GM23338 (cell line): ENCODE measurements at regions not wholly inside any gene's neighbourhood (a gene's known extent, or its start where the extent isn't known, plus 50 kb on each side); places are given as distances from the start of the nearest gene placed in this dataset.

Source experiments
- ATAC-seq: fragments of 200-7000 bp; cut with Tn5 transposase; 3 replicates; pipeline ENCODE4 v1.9.1; 2020
- DNase-seq: peaks from one replicate; pipeline ENCODE4 v3.0.0-alpha.2; 2015; ENCODE audit warnings: low spot score
- H2AFZ ChIP-seq: fragments of 200-600 bp; sonication (generic); 2 replicates; pipeline ENCODE4 v1.8.0; 2016; ENCODE audit warnings: antibody characterized with exemption, mild to moderate bottlenecking, moderate library complexity
- H3F3A ChIP-seq: fragments of 200-600 bp; sonication (generic); replicated peaks from 2 replicates; pipeline ENCODE4 v1.8.0; 2017; ENCODE audit warnings: antibody characterized with exemption, mixed run types, low read depth
- H3K27ac ChIP-seq: fragments of 200-600 bp; sonication (generic); 2 replicates; pipeline ENCODE4 v1.6.1; 2016; ENCODE audit warnings: low read depth
- H3K27me3 ChIP-seq: fragments of 200-600 bp; sonication (generic); 2 replicates; pipeline ENCODE4 v1.8.0; 2016; ENCODE audit warnings: mild to moderate bottlenecking, mixed run types, moderate library complexity; ENCODE audit not compliant: insufficient read depth
- H3K36me3 ChIP-seq: fragments of 200-600 bp; sonication (generic); 2 replicates; pipeline ENCODE4 v1.8.0; 2016; ENCODE audit warnings: mild to moderate bottlenecking; ENCODE audit not compliant: insufficient read depth
- H3K4me1 ChIP-seq: fragments of 200-600 bp; sonication (generic); 2 replicates; pipeline ENCODE4 v1.8.0; 2016; ENCODE audit warnings: mild to moderate bottlenecking, moderate library complexity; ENCODE audit not compliant: insufficient read depth
- H3K4me2 ChIP-seq: fragments of 200-600 bp; sonication (generic); 2 replicates; pipeline ENCODE4 v1.7.1; 2017; ENCODE audit warnings: mixed run types
- H3K4me3 ChIP-seq: fragments of 200-600 bp; sonication (generic); 2 replicates; pipeline ENCODE4 v1.6.1; 2016; ENCODE audit warnings: mixed run types
- H3K79me2 ChIP-seq: fragments of 200-600 bp; sonication (generic); replicated peaks from 2 replicates; pipeline ENCODE4 v1.8.0; 2017; ENCODE audit warnings: mild to moderate bottlenecking; ENCODE audit not compliant: insufficient read depth
- H3K9me2 ChIP-seq: fragments of 200-600 bp; sonication (generic); 2 replicates; pipeline ENCODE4 v1.8.0; 2017; ENCODE audit not compliant: insufficient read depth
- H4K20me1 ChIP-seq: fragments of 200-600 bp; sonication (generic); replicated peaks from 2 replicates; pipeline ENCODE4 v1.8.0; 2017; ENCODE audit warnings: mild to moderate bottlenecking; ENCODE audit not compliant: insufficient read depth
- H3K27ac Mint-ChIP-seq: 2 replicates; pipeline ENCODE4 v1.8.0; 2020; ENCODE audit warnings: inconsistent platforms, mild to moderate bottlenecking, moderate library complexity, mixed read lengths
- H3K27me3 Mint-ChIP-seq: 3 replicates; pipeline ENCODE4 v1.8.0; 2022; ENCODE audit warnings: low read depth, mild to moderate bottlenecking, moderate library complexity, mixed read lengths, inconsistent platforms; ENCODE audit not compliant: insufficient read depth, poor library complexity
- H3K36me3 Mint-ChIP-seq: 3 replicates; pipeline ENCODE4 v1.8.0; 2021; ENCODE audit warnings: low read depth, mild to moderate bottlenecking, inconsistent platforms, moderate library complexity, mixed read lengths
- H3K4me1 Mint-ChIP-seq: 3 replicates; pipeline ENCODE4 v1.8.0; 2020; ENCODE audit warnings: mild to moderate bottlenecking, inconsistent platforms, mixed read lengths
- H3K4me3 Mint-ChIP-seq: 3 replicates; pipeline ENCODE4 v1.8.0; 2021; ENCODE audit warnings: moderate library complexity, mild to moderate bottlenecking, inconsistent platforms, mixed read lengths
- H3K9me3 Mint-ChIP-seq: 3 replicates; pipeline ENCODE4 v1.8.0; 2020; ENCODE audit warnings: moderate library complexity, mild to moderate bottlenecking, inconsistent platforms, mixed read lengths
- EZH2phosphoT487 ChIP-seq: fragments of 200-600 bp; sonication (generic); IDR thresholded peaks from one replicate; pipeline ENCODE4 v1.8.1; 2018; ENCODE audit warnings: antibody characterized with exemption; ENCODE audit not compliant: unreplicated experiment
- JUNB ChIP-seq: IDR thresholded peaks from one replicate; pipeline ENCODE4 v1.6.1; 2016; ENCODE audit warnings: antibody characterized with exemption; ENCODE audit not compliant: unreplicated experiment
- NANOG ChIP-seq: IDR thresholded peaks from 2 replicates; pipeline ENCODE4 v1.6.1; 2016; ENCODE audit warnings: antibody characterized with exemption, borderline replicate concordance
- POLR2AphosphoS5 ChIP-seq: IDR thresholded peaks from 2 replicates; pipeline ENCODE4 v1.6.1; 2016; ENCODE audit warnings: antibody characterized with exemption, low read depth
- ZNF114 ChIP-seq: fragments of 250-450 bp; sonication (Bioruptor Pico); IDR thresholded peaks from 2 replicates; pipeline ENCODE4 v1.5.0; 2020; ENCODE audit warnings: mild to moderate bottlenecking, moderate library complexity
- ZNF331 ChIP-seq: fragments of 250-450 bp; sonication (Bioruptor Pico); IDR thresholded peaks from 2 replicates; pipeline ENCODE4 v1.5.0; 2020; ENCODE audit warnings: low read depth, mild to moderate bottlenecking, moderate library complexity
- TF ChIP-seq, protein P1 (sequence below): fragments of 250-450 bp; sonication (Bioruptor Pico); IDR thresholded peaks from 2 replicates; pipeline ENCODE4 v1.5.0; 2020; ENCODE audit warnings: mild to moderate bottlenecking, moderate library complexity
- TF ChIP-seq, protein P2 (sequence below): IDR thresholded peaks from 2 replicates; pipeline ENCODE4 v1.6.1; 2016; ENCODE audit warnings: antibody characterized with exemption

GRCh38 chr1:56363007-56363770 lies 216.2 kb downstream of the PLPP3 start:
- no peak overlapping the region for H3K27ac ChIP-seq
- H4K20me1 ChIP-seq: no peaks in the 10 kb centered on the region
- no peaks in the 10 kb centered on the region for H3K36me3 ChIP-seq
- H3K27me3 ChIP-seq: no peaks in the 10 kb centered on the region
- Mint-ChIP-seq H3K4me3 (no peak overlapping the region), H3K36me3 (no peaks in the 10 kb centered on the region), H3K27ac (no peak overlapping the region), H3K27me3 (no peaks in the 10 kb centered on the region), H3K9me3 (no peaks in the 10 kb centered on the region), H3K4me1 (no peaks in the 10 kb centered on the region; the same call in 2 of the 3 replicates)
- TF ChIP-seq, protein P1, sequence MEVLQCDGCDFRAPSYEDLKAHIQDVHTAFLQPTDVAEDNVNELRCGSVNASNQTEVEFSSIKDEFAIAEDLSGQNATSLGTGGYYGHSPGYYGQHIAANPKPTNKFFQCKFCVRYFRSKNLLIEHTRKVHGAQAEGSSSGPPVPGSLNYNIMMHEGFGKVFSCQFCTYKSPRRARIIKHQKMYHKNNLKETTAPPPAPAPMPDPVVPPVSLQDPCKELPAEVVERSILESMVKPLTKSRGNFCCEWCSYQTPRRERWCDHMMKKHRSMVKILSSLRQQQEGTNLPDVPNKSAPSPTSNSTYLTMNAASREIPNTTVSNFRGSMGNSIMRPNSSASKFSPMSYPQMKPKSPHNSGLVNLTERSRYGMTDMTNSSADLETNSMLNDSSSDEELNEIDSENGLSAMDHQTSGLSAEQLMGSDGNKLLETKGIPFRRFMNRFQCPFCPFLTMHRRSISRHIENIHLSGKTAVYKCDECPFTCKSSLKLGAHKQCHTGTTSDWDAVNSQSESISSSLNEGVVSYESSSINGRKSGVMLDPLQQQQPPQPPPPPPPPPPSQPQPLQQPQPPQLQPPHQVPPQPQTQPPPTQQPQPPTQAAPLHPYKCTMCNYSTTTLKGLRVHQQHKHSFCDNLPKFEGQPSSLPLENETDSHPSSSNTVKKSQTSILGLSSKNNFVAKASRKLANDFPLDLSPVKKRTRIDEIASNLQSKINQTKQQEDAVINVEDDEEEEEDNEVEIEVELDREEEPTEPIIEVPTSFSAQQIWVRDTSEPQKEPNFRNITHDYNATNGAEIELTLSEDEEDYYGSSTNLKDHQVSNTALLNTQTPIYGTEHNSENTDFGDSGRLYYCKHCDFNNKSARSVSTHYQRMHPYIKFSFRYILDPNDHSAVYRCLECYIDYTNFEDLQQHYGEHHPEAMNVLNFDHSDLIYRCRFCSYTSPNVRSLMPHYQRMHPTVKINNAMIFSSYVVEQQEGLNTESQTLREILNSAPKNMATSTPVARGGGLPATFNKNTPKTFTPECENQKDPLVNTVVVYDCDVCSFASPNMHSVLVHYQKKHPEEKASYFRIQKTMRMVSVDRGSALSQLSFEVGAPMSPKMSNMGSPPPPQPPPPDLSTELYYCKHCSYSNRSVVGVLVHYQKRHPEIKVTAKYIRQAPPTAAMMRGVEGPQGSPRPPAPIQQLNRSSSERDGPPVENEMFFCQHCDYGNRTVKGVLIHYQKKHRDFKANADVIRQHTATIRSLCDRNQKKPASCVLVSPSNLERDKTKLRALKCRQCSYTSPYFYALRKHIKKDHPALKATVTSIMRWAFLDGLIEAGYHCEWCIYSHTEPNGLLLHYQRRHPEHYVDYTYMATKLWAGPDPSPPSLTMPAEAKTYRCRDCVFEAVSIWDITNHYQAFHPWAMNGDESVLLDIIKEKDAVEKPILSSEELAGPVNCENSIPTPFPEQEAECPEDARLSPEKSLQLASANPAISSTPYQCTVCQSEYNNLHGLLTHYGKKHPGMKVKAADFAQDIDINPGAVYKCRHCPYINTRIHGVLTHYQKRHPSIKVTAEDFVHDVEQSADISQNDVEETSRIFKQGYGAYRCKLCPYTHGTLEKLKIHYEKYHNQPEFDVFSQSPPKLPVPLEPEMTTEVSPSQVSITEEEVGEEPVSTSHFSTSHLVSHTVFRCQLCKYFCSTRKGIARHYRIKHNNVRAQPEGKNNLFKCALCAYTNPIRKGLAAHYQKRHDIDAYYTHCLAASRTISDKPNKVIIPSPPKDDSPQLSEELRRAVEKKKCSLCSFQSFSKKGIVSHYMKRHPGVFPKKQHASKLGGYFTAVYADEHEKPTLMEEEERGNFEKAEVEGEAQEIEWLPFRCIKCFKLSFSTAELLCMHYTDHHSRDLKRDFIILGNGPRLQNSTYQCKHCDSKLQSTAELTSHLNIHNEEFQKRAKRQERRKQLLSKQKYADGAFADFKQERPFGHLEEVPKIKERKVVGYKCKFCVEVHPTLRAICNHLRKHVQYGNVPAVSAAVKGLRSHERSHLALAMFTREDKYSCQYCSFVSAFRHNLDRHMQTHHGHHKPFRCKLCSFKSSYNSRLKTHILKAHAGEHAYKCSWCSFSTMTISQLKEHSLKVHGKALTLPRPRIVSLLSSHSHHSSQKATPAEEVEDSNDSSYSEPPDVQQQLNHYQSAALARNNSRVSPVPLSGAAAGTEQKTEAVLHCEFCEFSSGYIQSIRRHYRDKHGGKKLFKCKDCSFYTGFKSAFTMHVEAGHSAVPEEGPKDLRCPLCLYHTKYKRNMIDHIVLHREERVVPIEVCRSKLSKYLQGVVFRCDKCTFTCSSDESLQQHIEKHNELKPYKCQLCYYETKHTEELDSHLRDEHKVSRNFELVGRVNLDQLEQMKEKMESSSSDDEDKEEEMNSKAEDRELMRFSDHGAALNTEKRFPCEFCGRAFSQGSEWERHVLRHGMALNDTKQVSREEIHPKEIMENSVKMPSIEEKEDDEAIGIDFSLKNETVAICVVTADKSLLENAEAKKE (CRISPR knock-in tag): no peak
- TF ChIP-seq NANOG (no peak), ZNF114 (CRISPR knock-in tag) (no peak), EZH2phosphoT487 (no peak), ZNF331 (CRISPR knock-in tag) (no peak), POLR2AphosphoS5 (no peak), JUNB (no peak)
- TF ChIP-seq, protein P2, sequence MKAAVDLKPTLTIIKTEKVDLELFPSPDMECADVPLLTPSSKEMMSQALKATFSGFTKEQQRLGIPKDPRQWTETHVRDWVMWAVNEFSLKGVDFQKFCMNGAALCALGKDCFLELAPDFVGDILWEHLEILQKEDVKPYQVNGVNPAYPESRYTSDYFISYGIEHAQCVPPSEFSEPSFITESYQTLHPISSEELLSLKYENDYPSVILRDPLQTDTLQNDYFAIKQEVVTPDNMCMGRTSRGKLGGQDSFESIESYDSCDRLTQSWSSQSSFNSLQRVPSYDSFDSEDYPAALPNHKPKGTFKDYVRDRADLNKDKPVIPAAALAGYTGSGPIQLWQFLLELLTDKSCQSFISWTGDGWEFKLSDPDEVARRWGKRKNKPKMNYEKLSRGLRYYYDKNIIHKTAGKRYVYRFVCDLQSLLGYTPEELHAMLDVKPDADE: no peak
- H3K9me2 ChIP-seq: peaks cover 9% of the 10 kb centered on the region; the same call in 1 of the 2 replicates
- H3K79me2 ChIP-seq: no peaks in the 10 kb centered on the region
- no peak overlapping the region for H2AFZ ChIP-seq
- H3K4me1 ChIP-seq: no peaks in the 10 kb centered on the region
- DNase-seq (no peak), ATAC-seq (no peak)
- H3K4me3 ChIP-seq: no peak overlapping the region
- H3K4me2 ChIP-seq: no peak overlapping the region
- H3F3A ChIP-seq: no peaks in the 10 kb centered on the region
